Heart left ventricle (tissue), 16 donors: ENCODE measurements at regions not wholly inside any gene's neighbourhood (a gene's known extent, or its start where the extent isn't known, plus 50 kb on each side); places are given as distances from the start of the nearest gene placed in this dataset.

Experiments
- ATAC-seq, 4 donors: fragments of 200-7000 bp; cut with Tn5 transposase; one replicate each; pipeline ENCODE4 v1.9.1; 2020 to 2022; ENCODE audit warnings: moderate library complexity in 4 of 4, mild to moderate bottlenecking in 3 of 4, moderate number of reproducible peaks in 1 of 4
- DNase-seq, 5 donors: peaks; one replicate each; pipeline ENCODE4 v3.0.0-alpha.2; 2020
- H3K27ac ChIP-seq, 12 donors: fragments of 200-600 bp; sonication (generic) in 4 of 12; one replicate each; pipeline versions ENCODE4 v1.5.0 to v1.8.0; 2016 to 2022; ENCODE audit warnings: mild to moderate bottlenecking in 2 of 12
- H3K27me3 ChIP-seq, 9 donors: fragments of 200-600 bp; sonication (generic) in 2 of 9; one replicate each; pipeline versions ENCODE4 v1.5.1 to v1.8.0; 2016 to 2022; ENCODE audit warnings: mild to moderate bottlenecking in 3 of 9
- H3K36me3 ChIP-seq, 9 donors: fragments of 200-600 bp; sonication (generic) in 2 of 9; one replicate each; pipeline versions ENCODE4 v1.5.0 to v1.8.0; 2018 to 2022; ENCODE audit warnings: mild to moderate bottlenecking in 2 of 9
- H3K4me1 ChIP-seq, 12 donors: fragments of 200-600 bp; sonication (generic) in 4 of 12; one replicate each; pipeline versions ENCODE4 v1.5.0 to v1.8.0; 2016 to 2022; ENCODE audit warnings: mild to moderate bottlenecking in 3 of 12
- H3K4me3 ChIP-seq, 12 donors: fragments of 200-600 bp; sonication (generic) in 4 of 12; one replicate each; pipeline versions ENCODE4 v1.5.0 to v1.8.0; 2017 to 2022; ENCODE audit warnings: mild to moderate bottlenecking in 9 of 12, moderate library complexity in 4 of 12
- H3K9me3 ChIP-seq, 12 donors: fragments of 200-600 bp; sonication (generic) in 4 of 12; one replicate each; pipeline versions ENCODE4 v1.5.0 to v1.8.0; 2016 to 2022; ENCODE audit warnings: mild to moderate bottlenecking in 1 of 12
- CTCF ChIP-seq, 12 donors: fragments of 200-600 bp; sonication (generic) in 4 of 12; IDR thresholded peaks; one replicate each; pipeline versions ENCODE4 v1.5.0 to v1.8.0; 2018 to 2022; ENCODE audit warnings: antibody characterized with exemption in 12 of 12, mild to moderate bottlenecking in 5 of 12
- POLR2A ChIP-seq, 2 donors: fragments of 450-650 bp; IDR thresholded peaks; one replicate each; pipeline ENCODE4 v1.6.1; 2017; ENCODE audit warnings: antibody characterized with exemption in 2 of 2, mild to moderate bottlenecking in 2 of 2, moderate library complexity in 2 of 2
- WGBS, 4 donors: extraction: QIAGEN DNeasy Blood & Tissue Kit in 2 of 4; methylation state at CpG; one replicate each; pipeline versions ENCODE4 v1.1.5 to v1.1.7; 2013 to 2018; 5-methylcytosine and 5-hydroxymethylcytosine counted together
- intact Hi-C, 10 donors: fragments of 100-400 bp; cut with DNase I; formaldehyde crosslinking; loops; one replicate each; pipeline versions ENCODE4 v1.11.1 to v1.14.2; 2022
- donor health status: ischemic (EF 13 %, LVEDD 7.1; RV severe dilation, severe dysfunction).
- donor health status: healthy with polysubstance abuse.
- donor health status: DM: no; HTN: yes; CAD: no.
- donor health status: DM: no; HTN: no; CAD: no.
- donor health status: ischemic (EF 25% LVEDD 6.9; RV normal size, moderate dysfunction).
- donor health status: ischemic (EF 25% LVEDD 5.7; RV mildly dilated, moderate dysfunction).
- donor health status: healthy.
- donor health status: DM: yes; HTN: yes; CAD: no.
- donor health status: ischemic (EF 35%, LVEDD 5.7; RV mildly dilated, moderate dysfunction).
- donor health status: nonischemic (EF 11% LVEDD 7.7; RV severe dilation, severe dysfunction).
- donor health status: DM: yes; HTN: yes; CAD: no.
- donor health status: PGD.
- donor health status: ischemic (EF 29% LVEDD 5.4; RV normal size, mild dysfunction).
- donor health status: nonischemic (EF 23%, LVEDD 6.1; RV moderate dilation, normal function).

GRCh38 chr2:208872591-208872990 is 466.0 kb downstream of the PTH2R start:
- no peaks in the 10 kb centered on the region for H3K36me3 ChIP-seq
- TF ChIP-seq POLR2A (IDR thresholded peaks at IDR 0.05) (no peak), CTCF (IDR thresholded peaks at IDR 0.05) (no peak)

GRCh38 chr2:208879666-208880065 is 473.1 kb downstream of the PTH2R start:
- intact Hi-C loops = no loop called here

More at GRCh38 chr2:208872591-208872990, 466.0 kb downstream of the PTH2R start:
- no peak for DNase-seq
- Histone ChIP-seq H3K9me3 (peaks cover 0 to 18% (median 2%) of the 10 kb centered on the region in 12 donors), H3K4me1 (no peaks in the 10 kb centered on the region), H3K4me3 (no peak overlapping the region), H3K27me3 (no peaks in the 10 kb centered on the region), H3K27ac (no peak overlapping the region)
- 77 to 83% (median 79%) methylated on average over 3 of the region's 3 CpGs for WGBS, 4 donors
- no peak for ATAC-seq
- intact Hi-C loops = no loop called here

GRCh38 chr2:208880171-208880570 is 473.6 kb downstream of the PTH2R start:
- ATAC-seq = no peak
- Histone ChIP-seq H3K27me3 (no peaks in the 10 kb centered on the region), H3K36me3 (no peaks in the 10 kb centered on the region), H3K4me1 (no peaks in the 10 kb centered on the region), H3K4me3 (no peak overlapping the region), H3K9me3 (peaks cover 0 to 14% (median 3%) of the 10 kb centered on the region in 12 donors), H3K27ac (no peak overlapping the region)
- WGBS, 4 donors = 60 to 71% (median 70%) methylated on average over 4 of the region's 4 CpGs
- TF ChIP-seq POLR2A (IDR thresholded peaks at IDR 0.05) (no peak), CTCF (IDR thresholded peaks at IDR 0.05) (no peak)
- intact Hi-C loops = no loop called here
- no peak for DNase-seq

More at GRCh38 chr2:208879666-208880065, 473.1 kb downstream of the PTH2R start:
- WGBS, 4 donors = 67 to 78% (median 73%) methylated on average over 3 of the region's 3 CpGs
- DNase-seq = no peak
- ATAC-seq = no peak
- Histone ChIP-seq H3K27ac (no peak overlapping the region), H3K4me1 (no peaks in the 10 kb centered on the region), H3K27me3 (no peaks in the 10 kb centered on the region), H3K4me3 (no peak overlapping the region), H3K36me3 (no peaks in the 10 kb centered on the region), H3K9me3 (peaks cover 0 to 14% (median 3%) of the 10 kb centered on the region in 12 donors)
- TF ChIP-seq POLR2A (IDR thresholded peaks at IDR 0.05) (no peak), CTCF (IDR thresholded peaks at IDR 0.05) (no peak)

- Histone ChIP-seq H3K27me3 (no peaks in the 10 kb centered on the region), H3K27ac (no peak overlapping the region), H3K36me3 (no peaks in the 10 kb centered on the region), H3K4me3 (no peak overlapping the region), H3K9me3 (no peaks in the 10 kb centered on the region), H3K4me1 (peaks cover 0 to 6% (median 0%) of the 10 kb centered on the region in 12 donors)
- no peak for TF ChIP-seq POLR2A (IDR thresholded peaks at IDR 0.05)
- TF ChIP-seq CTCF (IDR thresholded peaks at IDR 0.05) = no peak
- intact Hi-C loops = no loop called here
- no peak for DNase-seq
- WGBS, 4 donors = 66 to 77% (median 71%) methylated on average over 2 of the region's 2 CpGs
- no peak for ATAC-seq
These were observed 483.9 kb downstream of the PTH2R start for GRCh38 chr2:208890486-208890885.
